LNCAP (cell line): ENCODE measurements at regions not wholly inside any gene's neighbourhood (a gene's known extent, or its start where the extent isn't known, plus 50 kb on each side); places are given as distances from the start of the nearest gene placed in this dataset.

Experiments used
- TF ChIP-seq, protein P1 (sequence below): fragments of 450-650 bp; IDR thresholded peaks from 2 replicates; pipeline ENCODE4 v1.5.1; 2017; ENCODE audit warnings: mild to moderate bottlenecking

DNA sequence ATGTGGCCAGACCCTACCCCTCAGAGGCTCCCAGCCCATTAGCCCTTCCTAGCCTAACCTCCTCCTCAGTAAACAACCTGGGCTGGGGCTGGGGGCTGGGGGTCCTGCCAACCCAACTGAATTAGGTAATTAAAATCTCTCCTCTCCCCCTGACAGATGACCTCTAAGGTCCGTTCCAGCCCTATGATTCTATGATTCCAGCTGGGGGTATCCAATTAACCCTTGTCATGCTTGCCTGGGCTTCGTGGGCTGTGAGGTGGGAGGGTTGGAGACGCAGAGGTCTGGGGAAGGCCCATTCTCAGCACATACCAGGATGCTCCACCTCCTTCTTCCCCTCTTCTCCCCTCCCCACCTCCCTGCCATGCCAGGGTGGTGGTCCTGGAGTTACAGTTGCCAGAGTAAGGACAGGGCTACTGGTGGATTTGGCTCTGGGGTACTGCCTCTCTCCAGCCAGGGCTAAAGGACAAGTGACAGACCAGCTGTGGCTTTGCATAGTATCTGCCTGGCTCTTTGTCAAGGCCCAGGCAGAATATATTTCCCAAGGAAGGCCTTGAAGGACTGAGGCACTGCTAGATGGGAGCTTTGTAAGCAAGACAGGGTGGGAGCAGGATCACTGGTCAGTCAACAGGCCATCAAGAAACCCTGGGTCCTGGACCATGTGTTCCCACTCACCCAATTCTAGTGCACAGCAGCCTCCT, 82.1 kb downstream of the EFNB1 start:
- TF ChIP-seq, protein P1, sequence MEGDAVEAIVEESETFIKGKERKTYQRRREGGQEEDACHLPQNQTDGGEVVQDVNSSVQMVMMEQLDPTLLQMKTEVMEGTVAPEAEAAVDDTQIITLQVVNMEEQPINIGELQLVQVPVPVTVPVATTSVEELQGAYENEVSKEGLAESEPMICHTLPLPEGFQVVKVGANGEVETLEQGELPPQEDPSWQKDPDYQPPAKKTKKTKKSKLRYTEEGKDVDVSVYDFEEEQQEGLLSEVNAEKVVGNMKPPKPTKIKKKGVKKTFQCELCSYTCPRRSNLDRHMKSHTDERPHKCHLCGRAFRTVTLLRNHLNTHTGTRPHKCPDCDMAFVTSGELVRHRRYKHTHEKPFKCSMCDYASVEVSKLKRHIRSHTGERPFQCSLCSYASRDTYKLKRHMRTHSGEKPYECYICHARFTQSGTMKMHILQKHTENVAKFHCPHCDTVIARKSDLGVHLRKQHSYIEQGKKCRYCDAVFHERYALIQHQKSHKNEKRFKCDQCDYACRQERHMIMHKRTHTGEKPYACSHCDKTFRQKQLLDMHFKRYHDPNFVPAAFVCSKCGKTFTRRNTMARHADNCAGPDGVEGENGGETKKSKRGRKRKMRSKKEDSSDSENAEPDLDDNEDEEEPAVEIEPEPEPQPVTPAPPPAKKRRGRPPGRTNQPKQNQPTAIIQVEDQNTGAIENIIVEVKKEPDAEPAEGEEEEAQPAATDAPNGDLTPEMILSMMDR = no peak

DNA sequence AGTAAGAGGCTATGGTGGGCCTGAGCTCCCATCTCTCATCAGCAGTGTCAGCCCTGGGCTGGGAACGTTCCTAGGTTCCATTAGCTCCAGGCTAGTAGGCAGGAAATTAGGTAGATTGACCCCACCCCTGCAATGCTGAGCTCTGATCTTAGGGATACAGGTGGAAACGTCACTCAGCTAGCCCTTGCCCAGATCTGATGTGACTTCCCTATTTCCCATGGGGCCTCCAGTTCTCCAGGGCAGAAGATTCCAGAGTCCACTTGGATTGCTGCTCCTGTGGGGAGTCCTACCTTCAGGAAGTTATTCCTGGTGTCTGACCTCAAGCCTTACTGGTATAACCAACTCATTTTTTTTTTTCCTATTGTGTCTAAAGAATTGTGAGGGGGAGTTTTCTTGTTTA, 81.1 kb downstream of the EFNB1 start:
- TF ChIP-seq, protein P1 = no peak

DNA sequence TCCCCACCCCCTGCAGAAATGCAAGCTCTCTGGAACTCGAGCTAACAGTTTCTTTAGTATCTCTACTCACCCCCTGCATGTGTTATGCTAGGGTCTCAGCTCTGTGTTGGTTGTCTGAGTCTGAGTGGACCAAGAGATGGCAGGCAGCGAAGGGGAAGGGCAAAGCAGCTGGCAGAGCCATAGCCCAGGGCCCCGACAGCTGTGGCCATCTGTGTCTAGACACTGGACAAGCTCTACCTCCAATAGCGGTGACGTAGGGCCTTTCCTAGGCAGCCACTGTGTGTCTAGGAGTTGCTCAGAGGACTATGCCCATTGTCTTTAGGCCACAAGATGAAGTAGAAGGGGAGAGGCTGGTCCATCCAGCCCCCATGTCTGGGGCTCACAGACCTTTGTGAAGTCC, 79.2 kb downstream of the EFNB1 start:
- TF ChIP-seq, protein P1 = no peak

DNA sequence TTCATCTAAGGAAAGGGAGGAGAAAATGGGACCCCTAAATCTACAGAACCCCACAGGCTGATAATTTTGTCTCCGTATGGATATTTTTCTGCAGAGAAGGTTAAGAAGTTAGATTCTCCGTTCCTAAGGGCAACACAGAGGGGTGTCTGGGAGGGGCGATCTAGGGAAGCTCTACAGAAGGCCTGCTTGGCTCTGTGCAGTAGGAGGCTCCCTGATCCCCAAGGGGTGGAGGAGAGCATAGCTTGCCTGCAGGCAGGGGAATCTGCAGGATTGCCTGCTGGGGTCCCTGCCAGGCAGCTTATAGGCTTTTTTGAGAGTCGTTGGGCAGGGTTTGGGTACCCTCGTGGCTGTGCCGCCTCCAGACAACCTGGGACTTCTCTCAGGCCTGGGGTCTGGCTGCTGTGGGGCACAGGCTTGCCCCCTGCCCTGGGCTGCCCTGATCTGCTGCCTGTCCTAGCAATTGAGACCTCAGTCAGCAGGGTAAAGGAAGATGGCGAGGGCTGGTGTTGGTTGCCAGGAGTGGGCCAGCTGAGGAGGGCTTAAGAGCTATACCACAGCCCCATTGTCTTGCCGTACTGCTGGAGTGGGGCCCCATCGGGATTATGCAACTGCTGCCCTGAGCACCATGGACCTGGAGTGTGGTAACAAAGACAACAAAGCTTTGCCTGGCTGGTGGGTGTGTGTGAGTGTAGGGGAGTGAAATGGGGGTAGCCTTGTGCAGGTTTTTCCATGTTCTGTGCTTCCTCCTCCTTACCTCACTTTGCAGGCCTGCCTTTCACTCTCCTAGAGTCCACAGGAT, 74.1 kb downstream of the EFNB1 start:
- TF ChIP-seq, protein P1 = no peak

DNA sequence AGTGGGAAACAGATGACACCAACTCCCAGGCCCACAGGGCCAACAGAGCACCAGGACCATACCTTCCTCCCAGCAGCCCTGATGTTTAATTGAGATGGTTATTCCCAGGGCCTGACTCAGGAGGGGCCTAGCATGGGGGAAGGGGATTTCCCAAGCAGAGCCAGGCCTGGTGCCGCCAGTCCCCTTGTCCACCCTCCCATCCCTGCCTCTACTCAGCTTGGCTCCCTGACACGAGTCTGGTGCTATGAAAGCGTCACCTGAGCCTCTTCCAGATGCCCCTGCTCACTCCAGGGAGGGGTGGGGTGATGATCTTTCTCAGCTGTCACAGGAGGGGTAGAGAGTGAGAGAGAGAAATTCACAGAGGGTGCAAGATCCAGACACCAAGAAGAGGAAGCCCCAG, 72.7 kb downstream of the EFNB1 start:
- TF ChIP-seq, protein P1 = no peak

DNA sequence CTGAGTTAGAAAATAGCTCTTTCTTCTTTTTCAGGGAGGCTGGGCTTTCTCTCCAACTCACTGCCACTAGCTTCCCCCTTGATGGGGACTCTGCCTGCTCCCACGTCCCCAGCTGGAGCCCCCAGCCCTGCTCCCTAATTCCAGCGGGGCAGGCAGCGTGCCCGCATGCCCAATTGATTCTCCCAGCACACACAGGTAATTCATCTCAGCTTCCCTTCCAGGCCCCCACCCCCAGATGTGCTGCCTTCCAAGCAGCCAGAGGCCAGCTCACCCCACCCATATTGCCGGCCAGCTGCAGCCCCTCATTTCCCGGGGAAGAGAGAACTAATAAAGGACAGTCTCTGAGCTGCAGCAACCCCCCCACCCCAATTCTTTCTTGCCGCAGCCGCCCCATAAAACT, 69.8 kb downstream of the EFNB1 start:
- TF ChIP-seq, protein P1 = no peak

DNA sequence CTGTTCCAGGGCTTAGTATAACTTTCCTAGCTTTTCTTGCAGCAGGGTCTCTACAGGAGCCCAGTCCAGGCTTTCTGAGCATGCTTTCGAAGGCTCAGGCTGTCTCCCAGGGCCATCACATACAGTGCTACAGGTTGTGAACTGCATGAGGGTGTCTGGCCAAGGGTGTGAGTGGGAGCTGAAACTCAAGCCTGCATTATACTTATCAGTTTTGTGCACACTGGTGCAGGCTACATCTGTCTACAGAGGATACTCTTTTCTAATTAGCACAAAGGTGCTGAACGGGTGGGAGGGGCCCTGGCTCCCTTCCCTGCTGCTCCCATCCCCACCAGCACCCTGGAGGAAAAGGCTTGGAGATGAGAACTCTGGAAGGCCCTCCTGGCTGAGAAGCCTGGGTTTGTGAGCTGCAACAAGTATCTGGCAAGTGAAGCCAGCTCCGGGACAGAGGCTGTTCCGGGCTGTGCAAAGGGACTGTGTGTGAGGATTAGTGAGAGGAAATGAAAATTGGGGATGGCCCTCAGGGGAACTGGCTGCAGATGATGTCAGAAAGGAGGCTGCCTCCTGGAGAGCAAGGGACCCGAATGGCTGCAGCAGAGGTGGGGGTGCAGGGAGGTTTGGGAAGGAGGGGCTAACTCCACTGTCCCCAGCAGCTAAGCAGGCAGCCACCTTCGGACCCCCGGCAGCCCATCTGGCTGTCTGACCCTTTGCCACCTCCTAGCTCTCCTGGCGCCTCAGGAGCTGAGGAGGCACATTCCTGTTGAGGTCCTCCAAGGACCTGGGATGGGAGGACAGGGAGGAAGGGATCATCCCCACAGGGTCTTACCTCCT, 68.5 kb downstream of the EFNB1 start:
- TF ChIP-seq, protein P1 = no peak
